ENCODE measurements at regions not wholly inside any gene's neighbourhood (a gene's known extent, or its start where the extent isn't known, plus 50 kb on each side); places are given as distances from the start of the nearest gene placed in this dataset.

GRCh38 chr6:133608620-133609019 lies 280.3 kb upstream of the TCF21 start:
- Histone ChIP-seq H3K4me3 (no peak overlapping the region), H3K9ac (ENCODE audit: insufficient read depth in 1 of 2, low read length in 2 of 2) (no peak overlapping the region), H3K36me3 (ENCODE audit: control insufficient read depth in 4 of 4, insufficient read depth in 4 of 4, low read length in 4 of 4) (no peaks in the 10 kb centered on the region), H3K4me1 (ENCODE audit: control insufficient read depth in 5 of 5, insufficient read depth in 5 of 5, low read length in 5 of 5) (peaks cover 0 to 65% (median 3%) of the 10 kb centered on the region in 5 donors), H3K27ac (ENCODE audit: low read depth in 1 of 2, low read length in 1 of 2) (no peak overlapping the region), H3K27me3 (ENCODE audit: control insufficient read depth in 3 of 3, insufficient read depth in 3 of 3, low read length in 2 of 3) (no peaks in the 10 kb centered on the region), H3K9me3 (ENCODE audit: control insufficient read depth in 4 of 4, insufficient read depth in 3 of 4, low read length in 3 of 4) (no peaks in the 10 kb centered on the region)
- 93% methylated on average over 9 of the region's 9 CpGs for WGBS, 2 donors
- ATAC-seq (ENCODE audit: insufficient read depth, low FRiP score) (no peak), DNase-seq (peak; percentile 49 to 75 (median 72))
- no peak for TF ChIP-seq CTCF (IDR thresholded peaks at IDR 0.05; ENCODE audit: control extremely low read depth, extremely low read depth)

GRCh38 chr6:133609415-133610226 lies 279.3 kb upstream of the TCF21 start:
- no peak for ATAC-seq (ENCODE audit: insufficient read depth, low FRiP score)
- H3K9ac ChIP-seq (ENCODE audit: insufficient read depth in 1 of 2, low read length in 2 of 2) = no peak overlapping the region
- H3K27ac ChIP-seq (ENCODE audit: low read depth in 1 of 2, low read length in 1 of 2) = no peak overlapping the region

GRCh38 chr6:133610227-133610840 lies 278.6 kb upstream of the TCF21 start:
- H3K27ac ChIP-seq (ENCODE audit: low read depth in 1 of 2, low read length in 1 of 2) = no peak overlapping the region

More at GRCh38 chr6:133609415-133610226, 279.3 kb upstream of the TCF21 start:
- H3K27me3 ChIP-seq (ENCODE audit: control insufficient read depth in 3 of 3, insufficient read depth in 3 of 3, low read length in 2 of 3) = no peaks in the 10 kb centered on the region
- WGBS, 2 donors = 65 to 68% methylated on average over 2 of the region's 2 CpGs
- no peaks in the 10 kb centered on the region for H3K36me3 ChIP-seq (ENCODE audit: control insufficient read depth in 4 of 4, insufficient read depth in 4 of 4, low read length in 4 of 4)
- no peak overlapping the region for H3K4me3 ChIP-seq
- peaks cover 0 to 71% (median 7%) of the 10 kb centered on the region in 5 donors for H3K4me1 ChIP-seq (ENCODE audit: control insufficient read depth in 5 of 5, insufficient read depth in 5 of 5, low read length in 5 of 5)
- TF ChIP-seq CTCF (IDR thresholded peaks at IDR 0.05; ENCODE audit: control extremely low read depth, extremely low read depth) = no peak
- no peaks in the 10 kb centered on the region for H3K9me3 ChIP-seq (ENCODE audit: control insufficient read depth in 4 of 4, insufficient read depth in 3 of 4, low read length in 3 of 4)
- no peak for DNase-seq

More at GRCh38 chr6:133610227-133610840, 278.6 kb upstream of the TCF21 start:
- TF ChIP-seq CTCF (IDR thresholded peaks at IDR 0.05; ENCODE audit: control extremely low read depth, extremely low read depth) = no peak
- H3K9me3 ChIP-seq (ENCODE audit: control insufficient read depth in 4 of 4, insufficient read depth in 3 of 4, low read length in 3 of 4) = no peaks in the 10 kb centered on the region
- DNase-seq (no peak), ATAC-seq (ENCODE audit: insufficient read depth, low FRiP score) (no peak)
- no peaks in the 10 kb centered on the region for H3K36me3 ChIP-seq (ENCODE audit: control insufficient read depth in 4 of 4, insufficient read depth in 4 of 4, low read length in 4 of 4)
- no peak overlapping the region for H3K4me3 ChIP-seq
- 66 to 74% methylated on average over 2 of the region's 2 CpGs for WGBS, 2 donors
- H3K27me3 ChIP-seq (ENCODE audit: control insufficient read depth in 3 of 3, insufficient read depth in 3 of 3, low read length in 2 of 3) = no peaks in the 10 kb centered on the region
- no peak overlapping the region for H3K9ac ChIP-seq (ENCODE audit: insufficient read depth in 1 of 2, low read length in 2 of 2)
- H3K4me1 ChIP-seq (ENCODE audit: control insufficient read depth in 5 of 5, insufficient read depth in 5 of 5, low read length in 5 of 5) = peaks cover 0 to 69% (median 7%) of the 10 kb centered on the region in 5 donors

All from lung (tissue), 11 donors.